ENCODE measurements at regions not wholly inside any gene's neighbourhood (a gene's known extent, or its start where the extent isn't known, plus 50 kb on each side); places are given as distances from the start of the nearest gene placed in this dataset.

- CTCF ChIA-PET, result no interaction called here
- H3K27me3 Mint-ChIP-seq (ENCODE audit: insufficient read depth, unreplicated experiment), result no peaks in the 10 kb centered on the region
- BruUV-seq (replicated peaks), result no TSS peak
- POLR2A ChIA-PET, result no interaction called here
- no peaks in the 10 kb centered on the region for H3K36me3 Mint-ChIP-seq (ENCODE audit: insufficient read depth, unreplicated experiment)
- H3K9me3 ChIP-seq, result 0 out of 2 replicates have a peak, but pooled peaks cover 2% of the 10 kb centered on the region
- H3K4me3 Mint-ChIP-seq (ENCODE audit: unreplicated experiment), result no peak overlapping the region
- TF ChIP-seq CTCF (IDR thresholded peaks at IDR 0.05; ENCODE audit: insufficient read depth in 1 of 2, low read depth in 1 of 2, low read length in 1 of 2, severe bottlenecking in 1 of 2, unreplicated experiment in 1 of 2), result no peak
- H3K4me3 ChIP-seq (ENCODE audit: low read depth, low read length), result no peak overlapping the region
- DNase-seq, result no peak
- H3K9me3 Mint-ChIP-seq (ENCODE audit: unreplicated experiment), result peaks cover 9% of the 10 kb centered on the region
- H3K36me3 ChIP-seq (ENCODE audit: control insufficient read depth, insufficient read depth, low read length), result no peaks in the 10 kb centered on the region
- no peaks in the 10 kb centered on the region for H3K27me3 ChIP-seq (replicated peaks; ENCODE audit: control insufficient read depth, insufficient read depth, low read length)
- H3K4me1 ChIP-seq, result no peaks in the 10 kb centered on the region
- intact Hi-C loops (cut with micrococcal nuclease; ENCODE audit: unreplicated experiment), result no loop called here
- H3K27ac Mint-ChIP-seq (ENCODE audit: unreplicated experiment), result no peak overlapping the region
- H3K4me1 Mint-ChIP-seq (ENCODE audit: low read depth, unreplicated experiment), result no peaks in the 10 kb centered on the region
These were observed 260.0 kb upstream of the ZNF385D start for GRCh38 chr3:22010997-22011396.

GRCh38 chr3:22012471-22012870 lies 261.5 kb upstream of the ZNF385D start:
- Mint-ChIP-seq H3K36me3 (ENCODE audit: insufficient read depth, unreplicated experiment) (no peaks in the 10 kb centered on the region), H3K27me3 (ENCODE audit: insufficient read depth, unreplicated experiment) (no peaks in the 10 kb centered on the region), H3K27ac (ENCODE audit: unreplicated experiment) (no peak overlapping the region), H3K4me3 (ENCODE audit: unreplicated experiment) (no peak overlapping the region), H3K9me3 (ENCODE audit: unreplicated experiment) (peaks cover 9% of the 10 kb centered on the region), H3K4me1 (ENCODE audit: low read depth, unreplicated experiment) (no peaks in the 10 kb centered on the region)
- TF ChIP-seq CTCF (IDR thresholded peaks at IDR 0.05; ENCODE audit: insufficient read depth in 1 of 2, low read depth in 1 of 2, low read length in 1 of 2, severe bottlenecking in 1 of 2, unreplicated experiment in 1 of 2), result no peak
- Histone ChIP-seq H3K4me3 (ENCODE audit: low read depth, low read length) (no peak overlapping the region), H3K27me3 (replicated peaks; ENCODE audit: control insufficient read depth, insufficient read depth, low read length) (no peaks in the 10 kb centered on the region), H3K4me1 (no peaks in the 10 kb centered on the region), H3K9me3 (no peaks in the 10 kb centered on the region), H3K36me3 (ENCODE audit: control insufficient read depth, insufficient read depth, low read length) (no peaks in the 10 kb centered on the region)
- intact Hi-C loops (cut with micrococcal nuclease; ENCODE audit: unreplicated experiment), result no loop called here
- BruUV-seq (replicated peaks), result no TSS peak
- DNase-seq, result no peak
- CTCF ChIA-PET, result no interaction called here
- POLR2A ChIA-PET, result no interaction called here

- Histone ChIP-seq H3K9me3 (no peaks in the 10 kb centered on the region; the same call in 1 of the 2 replicates), H3K27me3 (replicated peaks; ENCODE audit: control insufficient read depth, insufficient read depth, low read length) (no peaks in the 10 kb centered on the region), H3K4me1 (no peaks in the 10 kb centered on the region), H3K36me3 (ENCODE audit: control insufficient read depth, insufficient read depth, low read length) (no peaks in the 10 kb centered on the region), H3K4me3 (ENCODE audit: low read depth, low read length) (no peak overlapping the region)
- no peak for DNase-seq
- H3K36me3 Mint-ChIP-seq (ENCODE audit: insufficient read depth, unreplicated experiment), result no peaks in the 10 kb centered on the region
- no peaks in the 10 kb centered on the region for H3K27me3 Mint-ChIP-seq (ENCODE audit: insufficient read depth, unreplicated experiment)
- no peak overlapping the region for H3K27ac Mint-ChIP-seq (ENCODE audit: unreplicated experiment)
- peaks cover 5% of the 10 kb centered on the region for H3K9me3 Mint-ChIP-seq (ENCODE audit: unreplicated experiment)
- no TSS peak for BruUV-seq (replicated peaks)
- CTCF ChIA-PET, result no interaction called here
- POLR2A ChIA-PET, result no interaction called here
- H3K4me1 Mint-ChIP-seq (ENCODE audit: low read depth, unreplicated experiment), result no peaks in the 10 kb centered on the region
- intact Hi-C loops (cut with micrococcal nuclease; ENCODE audit: unreplicated experiment), result no loop called here
- H3K4me3 Mint-ChIP-seq (ENCODE audit: unreplicated experiment), result no peak overlapping the region
- no peak for TF ChIP-seq CTCF (IDR thresholded peaks at IDR 0.05; ENCODE audit: insufficient read depth in 1 of 2, low read depth in 1 of 2, low read length in 1 of 2, severe bottlenecking in 1 of 2, unreplicated experiment in 1 of 2)
These were observed 262.6 kb upstream of the ZNF385D start for GRCh38 chr3:22013641-22014040.

Measured in Caco-2 (cell line).